CD4-positive, alpha-beta memory T cell (primary cell): ENCODE measurements at regions not wholly inside any gene's neighbourhood (a gene's known extent, or its start where the extent isn't known, plus 50 kb on each side); places are given as distances from the start of the nearest gene placed in this dataset.

Source experiments
- CTCF ChIA-PET: fragments of 350-600 bp; sonication (Branson Sonifier 250); formaldehyde crosslinking; loops from one replicate; lab custom pipeline; 2021; ENCODE audit warnings: inconsistent platforms; ENCODE audit not compliant: partially characterized antibody; lab: Charles Lee
- POLR2A ChIA-PET: fragments of 350-600 bp; sonication (Branson Sonifier 250); formaldehyde crosslinking; loops from one replicate; lab custom pipeline; 2021; ENCODE audit not compliant: partially characterized antibody; lab: Charles Lee
- DNase-seq, 5 donors: peaks; one replicate each; pipeline versions ENCODE4 v3.0.0 to v3.0.0-alpha.2; 2020 to 2022; ENCODE audit warnings: mixed read lengths in 1 of 5
- H3K27ac ChIP-seq: one replicate; pipeline ENCODE4 v1.7.0; 2013; ENCODE audit warnings: low read depth, low read length
- H3K27me3 ChIP-seq: 2 replicates; pipeline ENCODE4 v1.7.0; 2013; ENCODE audit warnings: mild to moderate bottlenecking, low read length, moderate library complexity; ENCODE audit not compliant: insufficient read depth
- H3K36me3 ChIP-seq: 2 replicates; pipeline ENCODE4 v1.7.0; 2013; ENCODE audit warnings: mild to moderate bottlenecking, low read length, moderate library complexity; ENCODE audit not compliant: insufficient read depth
- H3K4me1 ChIP-seq: 2 replicates; pipeline ENCODE4 v1.7.0; 2013; ENCODE audit warnings: mild to moderate bottlenecking, low read length, moderate library complexity; ENCODE audit not compliant: insufficient read depth
- H3K4me3 ChIP-seq, 2 donors: one replicate each; pipeline ENCODE4 v1.7.0; 2013; ENCODE audit warnings: low read length in 2 of 2, mild to moderate bottlenecking in 1 of 2
- H3K9me3 ChIP-seq, 2 donors: one replicate each; pipeline ENCODE4 v1.7.0; 2013; ENCODE audit warnings: low read length in 2 of 2, control low read depth in 1 of 2; ENCODE audit not compliant: control insufficient read depth in 1 of 2
- H3K27ac Mint-ChIP-seq, 7 donors: one replicate each; pipeline ENCODE4 v1.8.0; 2020 to 2021; ENCODE audit warnings: mixed read lengths in 7 of 7, mild to moderate bottlenecking in 6 of 7, inconsistent platforms in 3 of 7, moderate library complexity in 3 of 7
- H3K27me3 Mint-ChIP-seq, 2 donors: one replicate each; pipeline ENCODE4 v1.8.0; 2020 to 2021; ENCODE audit warnings: mixed read lengths in 2 of 2
- H3K36me3 Mint-ChIP-seq, 2 donors: one replicate each; pipeline ENCODE4 v1.8.0; 2020 to 2021; ENCODE audit warnings: mixed read lengths in 2 of 2, inconsistent platforms in 1 of 2, mild to moderate bottlenecking in 1 of 2
- H3K4me1 Mint-ChIP-seq, 4 donors: one replicate each; pipeline ENCODE4 v1.8.0; 2020 to 2021; ENCODE audit warnings: mixed read lengths in 4 of 4, mild to moderate bottlenecking in 1 of 4
- H3K4me3 Mint-ChIP-seq, 8 donors: one replicate each; pipeline ENCODE4 v1.8.0; 2020 to 2021; ENCODE audit warnings: mixed read lengths in 8 of 8, mild to moderate bottlenecking in 7 of 8, moderate library complexity in 6 of 8, inconsistent platforms in 3 of 8
- H3K9me3 Mint-ChIP-seq, 8 donors: one replicate each; pipeline ENCODE4 v1.8.0; 2020 to 2021; ENCODE audit warnings: mixed read lengths in 8 of 8, mild to moderate bottlenecking in 5 of 8, inconsistent platforms in 3 of 8, moderate library complexity in 1 of 8
- intact Hi-C: fragments of 100-400 bp; cut with micrococcal nuclease; formaldehyde crosslinking; loops from one replicate; pipeline ENCODE4 v1.15.1; 2023

- Histone ChIP-seq H3K27me3 (no peaks in the 10 kb centered on the region), H3K4me3 (no peak overlapping the region), H3K27ac (no peak overlapping the region), H3K9me3 (no peaks in the 10 kb centered on the region), H3K4me1 (no peaks in the 10 kb centered on the region), H3K36me3 (no peaks in the 10 kb centered on the region)
- DNase-seq: no peak
- Mint-ChIP-seq H3K27me3 (peaks cover 0 to 3% of the 10 kb centered on the region in 2 donors), H3K9me3 (peaks cover 0 to 3% (median 0%) of the 10 kb centered on the region in 8 donors), H3K4me3 (no peak overlapping the region), H3K36me3 (no peaks in the 10 kb centered on the region), H3K4me1 (peaks cover 0 to 2% (median 0%) of the 10 kb centered on the region in 4 donors), H3K27ac (no peak overlapping the region)
- ChIA-PET POLR2A (no interaction called here), CTCF (no interaction called here)
- intact Hi-C loops: no loop called here
Observed at GRCh38 chr13:97548138-97548537, 114.2 kb downstream of the RAP2A start.

GRCh38 chr13:97548711-97549110 lies 114.7 kb downstream of the RAP2A start:
- H3K4me1 ChIP-seq: no peaks in the 10 kb centered on the region
- no peak overlapping the region for H3K4me3 ChIP-seq

GRCh38 chr13:97549201-97549600 lies 115.2 kb downstream of the RAP2A start:
- Mint-ChIP-seq H3K9me3 (peaks cover 0 to 3% (median 0%) of the 10 kb centered on the region in 8 donors), H3K27ac (no peak overlapping the region), H3K27me3 (peaks cover 0 to 3% of the 10 kb centered on the region in 2 donors), H3K36me3 (no peaks in the 10 kb centered on the region), H3K4me1 (peaks cover 0 to 2% (median 0%) of the 10 kb centered on the region in 4 donors), H3K4me3 (no peak overlapping the region)
- no peak overlapping the region for H3K27ac ChIP-seq
- H3K4me1 ChIP-seq: no peaks in the 10 kb centered on the region
- H3K9me3 ChIP-seq: no peaks in the 10 kb centered on the region
- CTCF ChIA-PET: no interaction called here
- no peaks in the 10 kb centered on the region for H3K27me3 ChIP-seq
- no peaks in the 10 kb centered on the region for H3K36me3 ChIP-seq
- POLR2A ChIA-PET: no interaction called here
- no peak overlapping the region for H3K4me3 ChIP-seq
- DNase-seq: no peak
- intact Hi-C loops: no loop called here

More at GRCh38 chr13:97548711-97549110, 114.7 kb downstream of the RAP2A start:
- Histone ChIP-seq H3K27me3 (no peaks in the 10 kb centered on the region), H3K9me3 (no peaks in the 10 kb centered on the region), H3K27ac (no peak overlapping the region), H3K36me3 (no peaks in the 10 kb centered on the region)
- no peak for DNase-seq
- no peak overlapping the region for H3K27ac Mint-ChIP-seq
- POLR2A ChIA-PET: no interaction called here
- no peaks in the 10 kb centered on the region for H3K36me3 Mint-ChIP-seq
- intact Hi-C loops: no loop called here
- peaks cover 0 to 3% (median 0%) of the 10 kb centered on the region in 8 donors for H3K9me3 Mint-ChIP-seq
- CTCF ChIA-PET: no interaction called here
- H3K4me3 Mint-ChIP-seq: no peak overlapping the region
- H3K27me3 Mint-ChIP-seq: peaks cover 0 to 3% of the 10 kb centered on the region in 2 donors
- peaks cover 0 to 2% (median 0%) of the 10 kb centered on the region in 4 donors for H3K4me1 Mint-ChIP-seq

- H3K9me3 ChIP-seq: no peaks in the 10 kb centered on the region
- no peak overlapping the region for H3K27ac Mint-ChIP-seq
- DNase-seq: no peak
- no peaks in the 10 kb centered on the region for H3K4me1 Mint-ChIP-seq
- peaks cover 0 to 3% (median 0%) of the 10 kb centered on the region in 8 donors for H3K9me3 Mint-ChIP-seq
- H3K27me3 Mint-ChIP-seq: peaks cover 3 to 4% of the 10 kb centered on the region in 2 donors
- H3K36me3 Mint-ChIP-seq: no peaks in the 10 kb centered on the region
- no peak overlapping the region for H3K4me3 ChIP-seq
- no peaks in the 10 kb centered on the region for H3K36me3 ChIP-seq
- intact Hi-C loops: no loop called here
- H3K27me3 ChIP-seq: no peaks in the 10 kb centered on the region
- no peak overlapping the region for H3K4me3 Mint-ChIP-seq
- ChIA-PET POLR2A (no interaction called here), CTCF (no interaction called here)
- H3K4me1 ChIP-seq: no peaks in the 10 kb centered on the region
- H3K27ac ChIP-seq: no peak overlapping the region
Observed at GRCh38 chr13:97554496-97554895, 120.5 kb downstream of the RAP2A start.

GRCh38 chr13:97555034-97555433 lies 121.1 kb downstream of the RAP2A start:
- no peak for DNase-seq
- intact Hi-C loops: no loop called here
- Histone ChIP-seq H3K4me3 (no peak overlapping the region), H3K27me3 (no peaks in the 10 kb centered on the region), H3K9me3 (no peaks in the 10 kb centered on the region), H3K27ac (no peak overlapping the region), H3K4me1 (no peaks in the 10 kb centered on the region), H3K36me3 (no peaks in the 10 kb centered on the region)
- Mint-ChIP-seq H3K27ac (no peak overlapping the region), H3K36me3 (no peaks in the 10 kb centered on the region), H3K4me3 (no peak overlapping the region), H3K27me3 (peaks cover 3 to 4% of the 10 kb centered on the region in 2 donors), H3K9me3 (peaks cover 0 to 3% (median 0%) of the 10 kb centered on the region in 8 donors), H3K4me1 (no peaks in the 10 kb centered on the region)
- ChIA-PET CTCF (no interaction called here), POLR2A (no interaction called here)

GRCh38 chr13:97559030-97559429 lies 125.1 kb downstream of the RAP2A start:
- H3K36me3 Mint-ChIP-seq: no peaks in the 10 kb centered on the region
- H3K4me1 ChIP-seq: no peaks in the 10 kb centered on the region
- no peaks in the 10 kb centered on the region for H3K27me3 ChIP-seq
- H3K4me3 ChIP-seq: no peak overlapping the region
- H3K27me3 Mint-ChIP-seq: peaks cover 4 to 16% of the 10 kb centered on the region in 2 donors
- intact Hi-C loops: no loop called here
- H3K4me3 Mint-ChIP-seq: no peak overlapping the region
- H3K9me3 ChIP-seq: no peaks in the 10 kb centered on the region
- no peaks in the 10 kb centered on the region for H3K36me3 ChIP-seq
- CTCF ChIA-PET: no interaction called here
- POLR2A ChIA-PET: no interaction called here
- H3K4me1 Mint-ChIP-seq: no peaks in the 10 kb centered on the region
- no peak for DNase-seq
- no peak overlapping the region for H3K27ac ChIP-seq
- H3K9me3 Mint-ChIP-seq: peaks cover 0 to 3% (median 0%) of the 10 kb centered on the region in 8 donors
- no peak overlapping the region for H3K27ac Mint-ChIP-seq

GRCh38 chr13:97559981-97560380 lies 126.0 kb downstream of the RAP2A start:
- ChIA-PET CTCF (no interaction called here), POLR2A (no interaction called here)
- Mint-ChIP-seq H3K27ac (no peak overlapping the region), H3K36me3 (no peaks in the 10 kb centered on the region), H3K4me1 (no peaks in the 10 kb centered on the region), H3K27me3 (peaks cover 7 to 18% of the 10 kb centered on the region in 2 donors), H3K9me3 (peaks cover 0 to 3% (median 0%) of the 10 kb centered on the region in 8 donors), H3K4me3 (no peak overlapping the region)
- Histone ChIP-seq H3K4me3 (no peak overlapping the region), H3K27me3 (no peaks in the 10 kb centered on the region), H3K9me3 (no peaks in the 10 kb centered on the region), H3K36me3 (no peaks in the 10 kb centered on the region), H3K4me1 (no peaks in the 10 kb centered on the region), H3K27ac (no peak overlapping the region)
- intact Hi-C loops: no loop called here
- DNase-seq: no peak

GRCh38 chr13:97561182-97561581 lies 127.2 kb downstream of the RAP2A start:
- Mint-ChIP-seq H3K9me3 (peaks cover 0 to 3% (median 0%) of the 10 kb centered on the region in 8 donors), H3K36me3 (no peaks in the 10 kb centered on the region), H3K27ac (no peak overlapping the region), H3K4me1 (no peaks in the 10 kb centered on the region), H3K4me3 (no peak overlapping the region), H3K27me3 (peaks cover 7 to 17% of the 10 kb centered on the region in 2 donors)
- intact Hi-C loops: no loop called here
- H3K27ac ChIP-seq: no peak overlapping the region
- H3K36me3 ChIP-seq: no peaks in the 10 kb centered on the region
- H3K9me3 ChIP-seq: no peaks in the 10 kb centered on the region
- CTCF ChIA-PET: no interaction called here
- H3K27me3 ChIP-seq: no peaks in the 10 kb centered on the region
- POLR2A ChIA-PET: no interaction called here
- DNase-seq: no peak
- no peak overlapping the region for H3K4me3 ChIP-seq
- H3K4me1 ChIP-seq: no peaks in the 10 kb centered on the region
